Fibroblast of the aortic adventitia (primary cell): ENCODE measurements at regions not wholly inside any gene's neighbourhood (a gene's known extent, or its start where the extent isn't known, plus 50 kb on each side); places are given as distances from the start of the nearest gene placed in this dataset.

Experiments
- DNase-seq: peaks from one replicate; pipeline ENCODE4 v3.0.0-alpha.2; 2010; ENCODE audit warnings: low read depth
- H3K4me3 ChIP-seq: 2 replicates; pipeline ENCODE4 v1.5.1; 2011; ENCODE audit warnings: low read depth, mild to moderate bottlenecking, control low read depth, low read length, moderate library complexity
- TF ChIP-seq, protein P1 (sequence below): IDR thresholded peaks from 2 replicates; pipeline ENCODE4 v1.5.1; 2011; ENCODE audit warnings: mild to moderate bottlenecking, low read length, control low read depth, inconsistent platforms; ENCODE audit not compliant: insufficient read depth

GRCh38 chr5:136776022-136776927 lies 410.9 kb upstream of the TRPC7 start:
- peak; percentile 12 for DNase-seq
- no peak overlapping the region for H3K4me3 ChIP-seq
- TF ChIP-seq, protein P1, sequence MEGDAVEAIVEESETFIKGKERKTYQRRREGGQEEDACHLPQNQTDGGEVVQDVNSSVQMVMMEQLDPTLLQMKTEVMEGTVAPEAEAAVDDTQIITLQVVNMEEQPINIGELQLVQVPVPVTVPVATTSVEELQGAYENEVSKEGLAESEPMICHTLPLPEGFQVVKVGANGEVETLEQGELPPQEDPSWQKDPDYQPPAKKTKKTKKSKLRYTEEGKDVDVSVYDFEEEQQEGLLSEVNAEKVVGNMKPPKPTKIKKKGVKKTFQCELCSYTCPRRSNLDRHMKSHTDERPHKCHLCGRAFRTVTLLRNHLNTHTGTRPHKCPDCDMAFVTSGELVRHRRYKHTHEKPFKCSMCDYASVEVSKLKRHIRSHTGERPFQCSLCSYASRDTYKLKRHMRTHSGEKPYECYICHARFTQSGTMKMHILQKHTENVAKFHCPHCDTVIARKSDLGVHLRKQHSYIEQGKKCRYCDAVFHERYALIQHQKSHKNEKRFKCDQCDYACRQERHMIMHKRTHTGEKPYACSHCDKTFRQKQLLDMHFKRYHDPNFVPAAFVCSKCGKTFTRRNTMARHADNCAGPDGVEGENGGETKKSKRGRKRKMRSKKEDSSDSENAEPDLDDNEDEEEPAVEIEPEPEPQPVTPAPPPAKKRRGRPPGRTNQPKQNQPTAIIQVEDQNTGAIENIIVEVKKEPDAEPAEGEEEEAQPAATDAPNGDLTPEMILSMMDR: no peak

DNA sequence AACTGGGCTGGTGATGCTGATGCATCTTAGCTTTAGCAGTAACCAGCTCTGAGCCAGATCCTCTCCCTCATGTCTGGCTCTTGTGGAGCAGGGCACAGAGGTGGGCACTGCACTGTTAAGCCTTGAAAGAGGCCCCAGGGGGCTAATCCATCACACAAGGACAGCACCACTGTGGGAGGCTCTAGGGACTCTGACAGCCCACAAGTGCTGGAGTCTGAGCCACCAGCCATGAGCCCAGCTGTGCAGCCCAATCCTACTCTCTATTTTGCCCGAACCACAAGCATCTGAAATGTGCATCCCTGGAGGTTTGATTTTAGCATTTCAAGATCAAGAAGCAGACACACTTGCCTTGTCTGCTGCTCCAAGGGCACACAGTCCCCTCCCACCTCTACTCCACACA lies 407.1 kb upstream of the TRPC7 start:
- DNase-seq: no peak
- no peak overlapping the region for H3K4me3 ChIP-seq
- TF ChIP-seq, protein P1: no peak

DNA sequence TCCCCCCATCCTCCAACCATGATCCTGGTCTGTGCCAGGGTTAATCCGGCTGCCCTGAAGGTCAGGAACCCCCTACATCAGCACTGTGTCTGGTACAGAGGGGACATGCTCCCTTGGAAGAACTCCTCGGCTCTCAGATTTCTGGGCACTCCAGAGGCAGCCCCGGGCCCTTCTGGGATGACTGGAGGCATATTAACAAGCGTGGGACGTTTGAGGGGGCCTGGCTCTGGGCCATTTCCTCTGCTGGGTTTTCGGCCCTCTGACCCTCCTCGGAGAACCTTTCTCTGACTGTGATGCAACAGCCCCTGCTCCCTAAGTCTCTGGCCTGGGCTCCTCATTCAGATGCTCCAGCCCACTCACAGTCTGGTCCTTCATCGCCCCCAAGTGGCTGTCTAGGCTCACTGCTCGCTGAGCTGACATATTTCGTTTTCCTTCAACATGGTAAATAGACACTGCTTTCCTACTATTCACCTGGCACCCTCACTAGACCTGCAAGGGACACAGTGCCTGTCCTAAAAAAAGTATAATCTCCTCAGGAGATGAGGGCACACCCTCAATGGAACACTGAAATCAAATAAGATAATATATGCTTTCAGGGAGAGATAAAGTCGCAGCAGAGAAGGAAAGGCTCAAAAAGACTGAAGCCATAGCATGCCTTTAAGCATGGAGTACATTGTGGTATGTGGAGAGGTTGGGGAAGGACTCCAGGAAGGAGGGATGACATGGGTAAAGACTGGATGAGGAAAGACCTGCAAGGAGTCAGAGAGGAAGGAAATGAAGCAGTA lies 404.7 kb upstream of the TRPC7 start:
- peak; percentile 77 for DNase-seq
- no peak overlapping the region for H3K4me3 ChIP-seq
- TF ChIP-seq, protein P1: peak; percentile 80

DNA sequence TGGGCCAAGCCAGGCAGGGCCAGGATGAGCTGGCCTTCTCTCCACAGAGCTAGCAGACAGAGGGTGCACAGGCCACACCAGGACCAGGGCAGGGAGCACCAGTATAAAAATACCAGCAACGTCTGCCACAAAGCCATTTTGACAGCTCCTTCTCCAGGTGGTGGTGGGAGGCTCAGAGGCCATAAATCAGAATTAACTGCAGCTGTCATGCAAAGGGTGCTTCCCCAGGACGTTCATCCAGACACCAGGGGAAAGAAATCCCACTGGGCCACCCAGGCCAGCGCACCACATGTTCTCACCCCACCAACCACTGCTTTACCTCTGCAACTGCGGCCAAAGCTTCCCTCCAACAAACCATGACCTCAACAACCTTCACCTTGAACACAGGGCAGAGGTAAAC lies 403.7 kb upstream of the TRPC7 start:
- H3K4me3 ChIP-seq: no peak overlapping the region
- TF ChIP-seq, protein P1: no peak
- no peak for DNase-seq

DNA sequence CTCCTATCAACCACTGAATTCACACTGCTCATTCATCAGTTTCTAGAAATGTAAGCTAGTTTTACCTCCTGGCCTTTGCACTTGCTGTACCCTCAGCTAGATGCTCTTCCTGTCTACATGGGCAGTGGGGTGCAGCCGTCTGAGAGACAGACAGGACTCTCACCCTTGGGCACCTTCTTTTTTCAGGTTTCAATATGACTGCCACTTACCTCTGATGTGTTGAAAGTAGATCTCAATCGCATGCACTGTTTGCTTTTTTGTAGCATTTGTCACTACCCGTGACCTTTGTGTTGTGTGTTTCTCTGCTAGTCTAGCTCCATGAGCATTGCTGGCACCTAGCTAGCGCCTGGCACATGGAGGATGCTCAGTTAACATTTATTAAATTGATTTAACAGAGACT lies 403.1 kb upstream of the TRPC7 start:
- no peak for DNase-seq
- H3K4me3 ChIP-seq: no peak overlapping the region
- TF ChIP-seq, protein P1: no peak

GRCh38 chr5:136766456-136766855 lies 401.1 kb upstream of the TRPC7 start:
- TF ChIP-seq, protein P1: no peak
- DNase-seq: no peak
- H3K4me3 ChIP-seq: no peak overlapping the region
